B cell (primary cell): ENCODE measurements at regions not wholly inside any gene's neighbourhood (a gene's known extent, or its start where the extent isn't known, plus 50 kb on each side); places are given as distances from the start of the nearest gene placed in this dataset.

Experiments used
- ATAC-seq: fragments of 200-7000 bp; cut with Tn5 transposase; one replicate; pipeline ENCODE4 v1.10.0; 2021; ENCODE audit warnings: low read depth, mild to moderate bottlenecking, moderate number of reproducible peaks, moderate library complexity
- CTCF ChIA-PET: fragments of 350-600 bp; sonication (Branson Sonifier 250); formaldehyde crosslinking; loops from one replicate; lab custom pipeline; 2021; ENCODE audit warnings: antibody characterized with exemption, inconsistent platforms; lab: Charles Lee
- POLR2A ChIA-PET: fragments of 350-600 bp; sonication (Branson Sonifier 250); formaldehyde crosslinking; loops from one replicate; lab custom pipeline; 2021; ENCODE audit warnings: antibody characterized with exemption; lab: Charles Lee
- DNase-seq: peaks from one replicate; pipeline ENCODE4 v3.0.0; 2013
- H2AFZ ChIP-seq: 2 replicates; pipeline ENCODE4 v1.6.1; 2012; ENCODE audit warnings: mild to moderate bottlenecking, low read depth, low read length; ENCODE audit not compliant: insufficient read depth, poor library complexity, severe bottlenecking
- H3K27ac ChIP-seq, 2 donors: 1 replicate in 1 of 2; 2 replicates in 1 of 2; pipeline ENCODE4 v1.5.1; 2012 to 2013; ENCODE audit warnings: low read length in 2 of 2, mild to moderate bottlenecking in 2 of 2, moderate library complexity in 1 of 2
- H3K27me3 ChIP-seq, 4 experiments: fragments of 200-600 bp in 1 of 4; sonication (generic) in 1 of 4; replicated peaks in 1 of 4; 1 replicate in 2 of 4; 2 replicates in 2 of 4; pipeline versions ENCODE4 v1.6.1 to v1.7.0; 2013 to 2016; ENCODE audit warnings: low read length in 3 of 4, mild to moderate bottlenecking in 2 of 4, mixed read lengths in 1 of 4, moderate library complexity in 1 of 4; ENCODE audit not compliant: insufficient read depth in 4 of 4, control insufficient read depth in 3 of 4; ENCODE audit errors: control extremely low read depth in 1 of 4
- H3K36me3 ChIP-seq, 2 experiments: replicated peaks in 1 of 2; 1 replicate in 1 of 2; 2 replicates in 1 of 2; pipeline versions ENCODE4 v1.6.1 to v1.7.1; 2013; ENCODE audit warnings: low read length in 1 of 2; ENCODE audit not compliant: insufficient read depth in 2 of 2, control insufficient read depth in 1 of 2; ENCODE audit errors: control extremely low read depth in 1 of 2, extremely low read depth in 1 of 2
- H3K4me1 ChIP-seq, 2 donors: fragments of 200-600 bp in 1 of 2; sonication (generic) in 1 of 2; 1 replicate in 1 of 2; 2 replicates in 1 of 2; pipeline versions ENCODE4 v1.5.1 to v1.6.1; 2013 to 2017; ENCODE audit warnings: low read length in 2 of 2; ENCODE audit not compliant: control insufficient read depth in 2 of 2, insufficient read depth in 2 of 2
- H3K4me2 ChIP-seq: replicated peaks from 2 replicates; pipeline ENCODE3; 2012; ENCODE audit warnings: mild to moderate bottlenecking, low read depth, low read length; ENCODE audit not compliant: poor library complexity, severe bottlenecking
- H3K4me3 ChIP-seq, 5 experiments: fragments of 200-600 bp in 1 of 5; sonication (generic) in 1 of 5; 1 replicate in 3 of 5; 2 replicates in 2 of 5; pipeline versions ENCODE4 v1.5.1 to v1.7.0; 2011 to 2016; ENCODE audit warnings: low read length in 4 of 5, mild to moderate bottlenecking in 4 of 5, low read depth in 2 of 5, control low read depth in 1 of 5, moderate library complexity in 1 of 5; ENCODE audit not compliant: insufficient read depth in 1 of 5; ENCODE audit errors: control extremely low read depth in 1 of 5, extremely low read depth in 1 of 5
- H3K79me2 ChIP-seq: fragments of 200-600 bp; sonication (generic); one replicate; pipeline ENCODE4 v1.6.0; 2016; ENCODE audit warnings: low read length; ENCODE audit not compliant: control insufficient read depth, insufficient read depth
- H3K9ac ChIP-seq: fragments of 200-600 bp; sonication (generic); 2 replicates; pipeline ENCODE4 v1.6.1; 2017; ENCODE audit warnings: mild to moderate bottlenecking, low read length, moderate library complexity
- H3K9me3 ChIP-seq, 3 donors: one replicate each; pipeline versions ENCODE4 v1.6.1 to v1.7.1; 2013; ENCODE audit warnings: low read length in 2 of 3; ENCODE audit not compliant: control insufficient read depth in 2 of 3, insufficient read depth in 1 of 3; ENCODE audit errors: control extremely low read depth in 1 of 3
- H4K20me1 ChIP-seq: 2 replicates; pipeline ENCODE4 v1.6.0; 2012; ENCODE audit warnings: mild to moderate bottlenecking, low read length; ENCODE audit not compliant: insufficient read depth, control insufficient read depth, poor library complexity, severe bottlenecking
- H3K27ac Mint-ChIP-seq: one replicate; pipeline ENCODE4 v1.8.0; 2021; ENCODE audit warnings: mixed read lengths
- H3K27me3 Mint-ChIP-seq: one replicate; pipeline ENCODE4 v1.8.0; 2021; ENCODE audit warnings: mixed read lengths
- H3K4me1 Mint-ChIP-seq: one replicate; pipeline ENCODE4 v1.8.0; 2021; ENCODE audit warnings: mixed read lengths
- H3K4me3 Mint-ChIP-seq: one replicate; pipeline ENCODE4 v1.8.0; 2021; ENCODE audit warnings: mixed read lengths
- H3K9me3 Mint-ChIP-seq: one replicate; pipeline ENCODE4 v1.8.0; 2022; ENCODE audit warnings: mixed read lengths; ENCODE audit not compliant: insufficient read depth
- CTCF ChIP-seq: fragments of 200-600 bp; IDR thresholded peaks from one replicate; pipeline ENCODE4 v1.8.0; 2022; ENCODE audit warnings: antibody characterized with exemption, mild to moderate bottlenecking
- EZH2 ChIP-seq: IDR thresholded peaks from 2 replicates; pipeline ENCODE4 v1.6.1; 2012; ENCODE audit warnings: borderline replicate concordance, low read depth, mild to moderate bottlenecking, moderate library complexity, low read length; ENCODE audit not compliant: insufficient read depth, poor library complexity, severe bottlenecking
- WGBS: methylation state at CpG from one replicate; pipeline ENCODE4 v1.1.5; 2013; ENCODE audit warnings: missing lambda C conversion rate; ENCODE audit not compliant: insufficient coverage; 5-methylcytosine and 5-hydroxymethylcytosine counted together
- intact Hi-C: fragments of 100-400 bp; cut with micrococcal nuclease; formaldehyde crosslinking; loops from one replicate; pipeline ENCODE4 v1.10.0; 2022

GRCh38 chr9:31065691-31066090, 1318.8 kb upstream of the ACO1 start:
- H3K27ac ChIP-seq: no peak overlapping the region
- no peak overlapping the region for H3K9ac ChIP-seq
- no peak for ATAC-seq
- H3K4me1 Mint-ChIP-seq: no peaks in the 10 kb centered on the region
- H3K4me2 ChIP-seq: no peak overlapping the region
- H3K27me3 ChIP-seq: no peaks in the 10 kb centered on the region
- no peaks in the 10 kb centered on the region for H3K4me1 ChIP-seq
- ChIA-PET POLR2A (no interaction called here), CTCF (no interaction called here)
- peaks cover 0 to 4% (median 0%) of the 10 kb centered on the region in 3 donors for H3K9me3 ChIP-seq
- H3K36me3 ChIP-seq: no peaks in the 10 kb centered on the region
- no peak for TF ChIP-seq CTCF
- TF ChIP-seq EZH2: no peak
- H3K27me3 Mint-ChIP-seq: no peaks in the 10 kb centered on the region
- intact Hi-C loops: no loop called here
- no peaks in the 10 kb centered on the region for H3K9me3 Mint-ChIP-seq
- H3K27ac Mint-ChIP-seq: no peak overlapping the region
- H3K4me3 Mint-ChIP-seq: no peak overlapping the region
- no peak overlapping the region for H2AFZ ChIP-seq
- WGBS: no CpG with 5 or more reads among the region's 3 CpGs
- no peak overlapping the region for H3K4me3 ChIP-seq
- no peaks in the 10 kb centered on the region for H3K79me2 ChIP-seq
- no peak for DNase-seq
- H4K20me1 ChIP-seq: no peaks in the 10 kb centered on the region

- ChIA-PET POLR2A (no interaction called here), CTCF (no interaction called here)
- H3K27me3 ChIP-seq: no peaks in the 10 kb centered on the region
- WGBS: 22% methylated on average over 2 of the region's 2 CpGs
- H3K9me3 ChIP-seq: peaks cover 0 to 10% (median 0%) of the 10 kb centered on the region in 3 donors
- no peak overlapping the region for H3K9ac ChIP-seq
- TF ChIP-seq CTCF (no peak), EZH2 (no peak)
- H4K20me1 ChIP-seq: no peaks in the 10 kb centered on the region
- H3K27ac ChIP-seq: no peak overlapping the region
- H2AFZ ChIP-seq: no peak overlapping the region
- Mint-ChIP-seq H3K27ac (no peak overlapping the region), H3K4me1 (no peaks in the 10 kb centered on the region), H3K27me3 (no peaks in the 10 kb centered on the region), H3K9me3 (no peaks in the 10 kb centered on the region), H3K4me3 (no peak overlapping the region)
- ATAC-seq (no peak), DNase-seq (no peak)
- intact Hi-C loops: no loop called here
- H3K4me3 ChIP-seq: no peak overlapping the region
- H3K4me2 ChIP-seq: no peak overlapping the region
- no peaks in the 10 kb centered on the region for H3K4me1 ChIP-seq
- H3K36me3 ChIP-seq: no peaks in the 10 kb centered on the region
- no peaks in the 10 kb centered on the region for H3K79me2 ChIP-seq
These were observed 1317.0 kb upstream of the ACO1 start for GRCh38 chr9:31067418-31067817.
